SU-DHL-6 (cell line): ENCODE measurements at regions not wholly inside any gene's neighbourhood (a gene's known extent, or its start where the extent isn't known, plus 50 kb on each side); places are given as distances from the start of the nearest gene placed in this dataset.

Experiments
- CTCF ChIP-seq: fragments of 200-600 bp; sonication (generic); IDR thresholded peaks from one replicate; pipeline ENCODE4 v1.5.1; 2017; ENCODE audit warnings: antibody characterized with exemption, mild to moderate bottlenecking, low read length, moderate library complexity; ENCODE audit not compliant: insufficient read depth, poor library complexity, severe bottlenecking
- EZH2phosphoT487 ChIP-seq: fragments of 200-600 bp; sonication (generic), shearing (Covaris generic); conservative IDR thresholded peaks from 2 replicates; pipeline ENCODE4 v1.6.1; 2018; ENCODE audit warnings: mild to moderate bottlenecking, antibody characterized with exemption, low read length, moderate library complexity, mixed read lengths

GRCh38 chrX:140065961-140066662 is 100.8 kb upstream of the CXorf66 start:
- TF ChIP-seq CTCF (no peak), EZH2phosphoT487 (no peak)
